ENCODE measurements at regions not wholly inside any gene's neighbourhood (a gene's known extent, or its start where the extent isn't known, plus 50 kb on each side); places are given as distances from the start of the nearest gene placed in this dataset.

GRCh38 chr12:16669756-16670155, 63.8 kb upstream of the LMO3 start:
- no peak for TF ChIP-seq POLR2A (IDR thresholded peaks at IDR 0.05; ENCODE audit: low read depth, low read length)
- no peak for DNase-seq (ENCODE audit: insufficient read length, low spot score)
- no peak for FAIRE-seq

- TF ChIP-seq POLR2A (IDR thresholded peaks at IDR 0.05; ENCODE audit: low read depth, low read length), result no peak
- FAIRE-seq (no peak), DNase-seq (ENCODE audit: insufficient read length, low spot score) (no peak)
Measured at GRCh38 chr12:16668198-16668597, 62.2 kb upstream of the LMO3 start.

GRCh38 chr12:16658699-16659098, 52.7 kb upstream of the LMO3 start:
- FAIRE-seq, result no peak

More at GRCh38 chr12:16658699-16659098, 52.7 kb upstream of the LMO3 start:
- DNase-seq (ENCODE audit: insufficient read length, low spot score), result no peak
- no peak for TF ChIP-seq POLR2A (IDR thresholded peaks at IDR 0.05; ENCODE audit: low read depth, low read length)
